Neural cell (in vitro differentiated cells): ENCODE measurements at regions not wholly inside any gene's neighbourhood (a gene's known extent, or its start where the extent isn't known, plus 50 kb on each side); places are given as distances from the start of the nearest gene placed in this dataset.

Experiments
- EP300 ChIP-seq: fragments of 450-650 bp; conservative IDR thresholded peaks from 2 replicates; pipeline ENCODE4 v1.6.1; 2014; ENCODE audit warnings: antibody characterized with exemption, mild to moderate bottlenecking, moderate library complexity; ENCODE audit not compliant: poor library complexity, severe bottlenecking
- EZH2 ChIP-seq: fragments of 200-600, 300-800 bp; shearing (Covaris generic), sonication (generic); IDR thresholded peaks from 2 replicates; pipeline ENCODE4 v1.6.1; 2014; ENCODE audit warnings: antibody characterized with exemption, low read length, borderline replicate concordance, mild to moderate bottlenecking; ENCODE audit not compliant: insufficient read depth, poor library complexity, severe bottlenecking
- POLR2AphosphoS5 ChIP-seq: IDR thresholded peaks from 2 replicates; pipeline ENCODE4 v1.6.1; 2012
- REST ChIP-seq: IDR thresholded peaks from 2 replicates; pipeline ENCODE4 v1.6.1; 2012; ENCODE audit warnings: borderline replicate concordance
- TAF1 ChIP-seq: IDR thresholded peaks from 2 replicates; pipeline ENCODE4 v1.6.1; 2012; ENCODE audit warnings: low read depth
- TF ChIP-seq, protein P1 (sequence below): fragments of 450-650 bp; IDR thresholded peaks from 2 replicates; pipeline ENCODE4 v1.5.1; 2014; ENCODE audit warnings: antibody characterized with exemption, mild to moderate bottlenecking, moderate library complexity; ENCODE audit not compliant: poor library complexity, severe bottlenecking

DNA sequence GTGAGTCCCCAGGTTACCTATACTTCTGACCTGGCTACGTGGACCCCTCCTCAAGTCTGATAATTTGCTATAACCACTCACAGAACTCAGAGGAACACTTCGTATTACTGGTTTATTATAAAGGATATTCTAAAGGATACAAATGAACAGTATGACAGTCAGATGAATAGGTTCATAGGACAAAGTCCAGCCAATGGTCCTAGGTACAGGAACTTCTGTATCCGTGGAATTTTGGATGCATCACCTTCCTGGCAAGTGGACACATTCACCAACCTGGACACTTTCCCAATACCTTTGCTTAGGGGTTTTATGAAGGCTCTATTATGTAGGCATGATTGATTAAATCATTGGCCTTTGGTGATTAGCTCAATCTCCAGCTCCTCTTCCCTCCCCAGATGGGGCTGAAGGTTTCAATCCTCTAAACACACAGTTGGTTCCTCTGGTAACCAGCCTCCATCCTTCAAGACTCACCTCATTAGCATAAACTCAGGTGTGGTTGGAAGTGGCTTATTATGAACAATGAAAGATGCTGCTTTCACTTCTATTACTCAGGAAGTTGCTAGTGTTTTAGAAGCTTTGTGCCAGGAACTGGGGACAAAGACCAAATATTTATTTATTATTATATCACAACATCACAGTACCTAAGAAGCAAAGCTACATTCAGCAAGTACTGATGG is 149.6 kb upstream of the ELL2 start:
- no peak for TF ChIP-seq EZH2
- TF ChIP-seq, protein P1, sequence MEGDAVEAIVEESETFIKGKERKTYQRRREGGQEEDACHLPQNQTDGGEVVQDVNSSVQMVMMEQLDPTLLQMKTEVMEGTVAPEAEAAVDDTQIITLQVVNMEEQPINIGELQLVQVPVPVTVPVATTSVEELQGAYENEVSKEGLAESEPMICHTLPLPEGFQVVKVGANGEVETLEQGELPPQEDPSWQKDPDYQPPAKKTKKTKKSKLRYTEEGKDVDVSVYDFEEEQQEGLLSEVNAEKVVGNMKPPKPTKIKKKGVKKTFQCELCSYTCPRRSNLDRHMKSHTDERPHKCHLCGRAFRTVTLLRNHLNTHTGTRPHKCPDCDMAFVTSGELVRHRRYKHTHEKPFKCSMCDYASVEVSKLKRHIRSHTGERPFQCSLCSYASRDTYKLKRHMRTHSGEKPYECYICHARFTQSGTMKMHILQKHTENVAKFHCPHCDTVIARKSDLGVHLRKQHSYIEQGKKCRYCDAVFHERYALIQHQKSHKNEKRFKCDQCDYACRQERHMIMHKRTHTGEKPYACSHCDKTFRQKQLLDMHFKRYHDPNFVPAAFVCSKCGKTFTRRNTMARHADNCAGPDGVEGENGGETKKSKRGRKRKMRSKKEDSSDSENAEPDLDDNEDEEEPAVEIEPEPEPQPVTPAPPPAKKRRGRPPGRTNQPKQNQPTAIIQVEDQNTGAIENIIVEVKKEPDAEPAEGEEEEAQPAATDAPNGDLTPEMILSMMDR: no peak
- TF ChIP-seq POLR2AphosphoS5: no peak
- no peak for TF ChIP-seq TAF1
- no peak for TF ChIP-seq REST
- no peak for TF ChIP-seq EP300
